ENCODE measurements at regions not wholly inside any gene's neighbourhood (a gene's known extent, or its start where the extent isn't known, plus 50 kb on each side); places are given as distances from the start of the nearest gene placed in this dataset.
"Not testable (repeated sequence)": the region's sequence is repeated elsewhere in the genome, so short reads cannot be mapped to it uniquely, and the experiment has no call there.

DNA sequence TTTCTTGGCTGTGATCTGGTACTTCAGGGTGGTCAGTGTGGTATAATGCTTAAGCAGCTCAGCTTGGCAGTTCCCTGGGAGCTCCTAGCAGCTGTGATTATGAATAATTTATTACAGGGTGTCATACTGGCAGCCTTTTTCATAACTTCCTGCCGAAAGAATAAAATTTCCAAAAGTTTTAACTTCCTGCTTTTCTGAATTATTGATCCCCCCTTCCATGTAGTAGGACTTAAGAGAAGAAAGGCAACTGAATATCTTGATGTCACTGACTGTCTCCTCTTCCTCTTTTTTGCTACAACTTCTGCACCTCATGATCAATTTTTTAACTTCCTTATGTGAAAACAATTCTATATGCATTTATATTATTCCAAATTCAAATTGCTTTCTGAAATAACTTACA lies 74.3 kb upstream of the SPEF2 start:
- Mint-ChIP-seq H3K9me3 (ENCODE audit: low read depth) (no peaks in the 10 kb centered on the region), H3K4me1 (ENCODE audit: low read depth) (no peaks in the 10 kb centered on the region), H3K4me3 (ENCODE audit: low read depth) (no peak overlapping the region), H3K27me3 (no peaks in the 10 kb centered on the region), H3K36me3 (ENCODE audit: insufficient read depth) (no peaks in the 10 kb centered on the region), H3K27ac (no peak overlapping the region)
- no peak for DNase-seq (ENCODE audit: low spot score, unreplicated experiment)
- TF ChIP-seq, protein P1, sequence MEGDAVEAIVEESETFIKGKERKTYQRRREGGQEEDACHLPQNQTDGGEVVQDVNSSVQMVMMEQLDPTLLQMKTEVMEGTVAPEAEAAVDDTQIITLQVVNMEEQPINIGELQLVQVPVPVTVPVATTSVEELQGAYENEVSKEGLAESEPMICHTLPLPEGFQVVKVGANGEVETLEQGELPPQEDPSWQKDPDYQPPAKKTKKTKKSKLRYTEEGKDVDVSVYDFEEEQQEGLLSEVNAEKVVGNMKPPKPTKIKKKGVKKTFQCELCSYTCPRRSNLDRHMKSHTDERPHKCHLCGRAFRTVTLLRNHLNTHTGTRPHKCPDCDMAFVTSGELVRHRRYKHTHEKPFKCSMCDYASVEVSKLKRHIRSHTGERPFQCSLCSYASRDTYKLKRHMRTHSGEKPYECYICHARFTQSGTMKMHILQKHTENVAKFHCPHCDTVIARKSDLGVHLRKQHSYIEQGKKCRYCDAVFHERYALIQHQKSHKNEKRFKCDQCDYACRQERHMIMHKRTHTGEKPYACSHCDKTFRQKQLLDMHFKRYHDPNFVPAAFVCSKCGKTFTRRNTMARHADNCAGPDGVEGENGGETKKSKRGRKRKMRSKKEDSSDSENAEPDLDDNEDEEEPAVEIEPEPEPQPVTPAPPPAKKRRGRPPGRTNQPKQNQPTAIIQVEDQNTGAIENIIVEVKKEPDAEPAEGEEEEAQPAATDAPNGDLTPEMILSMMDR (IDR thresholded peaks at IDR 0.05; ENCODE audit: unreplicated experiment), result no peak

DNA sequence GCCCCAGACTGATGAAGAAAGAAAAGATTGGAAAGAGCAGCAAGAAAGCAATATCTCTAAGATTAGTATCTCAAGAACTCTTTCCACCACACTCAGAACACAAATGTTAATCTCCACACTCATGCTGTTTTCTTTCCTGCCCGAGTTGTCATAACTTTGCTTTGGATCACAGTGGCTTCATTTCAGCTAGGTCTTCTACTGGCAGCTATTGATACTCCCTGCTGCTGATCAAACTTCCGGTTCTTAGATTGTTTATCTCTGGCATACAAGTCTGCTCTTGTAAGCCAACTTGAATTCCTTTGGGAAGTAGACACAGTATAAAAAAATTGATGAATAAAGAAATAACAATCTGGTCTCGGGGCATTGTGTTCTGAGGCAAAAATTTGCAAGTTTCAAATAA lies 77.7 kb upstream of the SPEF2 start:
- H3K4me3 Mint-ChIP-seq (ENCODE audit: low read depth), result no peak overlapping the region
- H3K27ac Mint-ChIP-seq, result no peak overlapping the region
- peaks cover 10% of the 10 kb centered on the region for H3K9me3 Mint-ChIP-seq (ENCODE audit: low read depth)
- DNase-seq (ENCODE audit: low spot score, unreplicated experiment), result no peak
- H3K27me3 Mint-ChIP-seq, result no peaks in the 10 kb centered on the region
- no peaks in the 10 kb centered on the region for H3K4me1 Mint-ChIP-seq (ENCODE audit: low read depth)
- H3K36me3 Mint-ChIP-seq (ENCODE audit: insufficient read depth), result no peaks in the 10 kb centered on the region
- TF ChIP-seq, protein P1 (IDR thresholded peaks at IDR 0.05; ENCODE audit: unreplicated experiment), result no peak

DNA sequence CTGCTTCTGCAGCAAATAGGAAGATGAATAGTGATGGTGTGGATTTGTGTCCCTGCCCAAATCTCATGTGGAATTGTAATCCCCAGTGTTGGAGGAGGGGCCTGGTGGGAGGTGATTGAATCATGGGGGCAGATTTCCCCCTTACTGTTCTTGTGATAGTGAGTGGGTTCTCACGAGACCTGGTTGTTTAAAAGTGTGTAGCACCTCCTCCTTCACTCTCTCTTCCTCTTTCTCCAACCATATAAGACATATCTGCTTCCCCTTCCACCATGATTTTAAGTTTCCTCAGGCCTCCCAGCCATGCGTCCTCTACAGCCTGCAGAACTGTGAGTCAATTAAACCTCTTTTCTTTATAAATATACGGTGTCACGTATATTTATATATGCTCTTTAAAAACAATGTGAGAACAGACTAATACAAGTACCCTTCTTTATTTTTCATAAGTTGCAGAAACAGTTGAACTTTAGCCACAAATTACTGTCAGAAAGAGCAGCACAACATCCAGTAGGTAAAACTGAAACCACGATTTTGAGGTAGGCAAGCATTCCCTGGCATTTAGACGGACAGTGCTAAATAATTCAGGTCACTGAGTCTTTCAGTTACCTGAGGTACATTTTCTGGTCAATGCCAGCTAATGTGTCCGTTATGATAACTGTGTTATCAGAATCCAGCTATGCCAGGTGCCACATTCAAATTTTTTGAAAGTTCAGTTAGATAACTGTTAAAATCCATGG lies 79.3 kb upstream of the SPEF2 start:
- H3K27me3 Mint-ChIP-seq, result no peaks in the 10 kb centered on the region
- DNase-seq (ENCODE audit: low spot score, unreplicated experiment), result no peak
- TF ChIP-seq, protein P1 (IDR thresholded peaks at IDR 0.05; ENCODE audit: unreplicated experiment), result no peak
- no peaks in the 10 kb centered on the region for H3K4me1 Mint-ChIP-seq (ENCODE audit: low read depth)
- H3K4me3 Mint-ChIP-seq (ENCODE audit: low read depth), result no peak overlapping the region
- H3K27ac Mint-ChIP-seq, result no peak overlapping the region
- H3K36me3 Mint-ChIP-seq (ENCODE audit: insufficient read depth), result no peaks in the 10 kb centered on the region
- H3K9me3 Mint-ChIP-seq (ENCODE audit: low read depth), result peaks cover 10% of the 10 kb centered on the region

DNA sequence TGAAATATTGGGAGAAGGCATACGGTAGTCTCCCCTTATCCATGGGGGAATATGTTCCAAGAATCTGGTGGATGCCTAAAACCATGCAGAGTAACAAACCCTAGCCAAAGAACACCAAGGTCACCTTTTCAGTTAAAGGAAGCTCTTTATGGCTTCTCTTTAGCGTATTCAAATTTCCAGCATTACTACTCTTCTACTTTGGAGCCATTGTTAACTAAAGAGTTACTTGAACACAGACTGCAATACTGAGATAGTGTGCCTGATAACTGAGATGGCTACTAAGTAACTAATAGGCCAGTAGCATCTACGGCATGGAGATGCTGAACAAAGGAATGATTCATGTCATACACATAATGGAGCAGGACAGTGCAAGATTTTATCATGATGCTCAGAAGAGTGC lies 84.5 kb upstream of the SPEF2 start:
- Mint-ChIP-seq H3K27me3 (no peaks in the 10 kb centered on the region), H3K4me1 (ENCODE audit: low read depth) (no peaks in the 10 kb centered on the region), H3K27ac (no peak overlapping the region), H3K9me3 (ENCODE audit: low read depth) (peaks cover 10% of the 10 kb centered on the region), H3K36me3 (ENCODE audit: insufficient read depth) (no peaks in the 10 kb centered on the region), H3K4me3 (ENCODE audit: low read depth) (no peak overlapping the region)
- DNase-seq (ENCODE audit: low spot score, unreplicated experiment), result no peak
- TF ChIP-seq, protein P1 (IDR thresholded peaks at IDR 0.05; ENCODE audit: unreplicated experiment), result no peak

- H3K4me1 Mint-ChIP-seq (ENCODE audit: low read depth); H3K9me3 Mint-ChIP-seq (ENCODE audit: low read depth); H3K36me3 Mint-ChIP-seq (ENCODE audit: insufficient read depth); DNase-seq (ENCODE audit: low spot score, unreplicated experiment); H3K27me3 Mint-ChIP-seq; H3K4me3 Mint-ChIP-seq (ENCODE audit: low read depth); H3K27ac Mint-ChIP-seq: not testable (repeated sequence)
These were observed 86.1 kb upstream of the SPEF2 start for GRCh38 chr5:35531553-35531952.

DNA sequence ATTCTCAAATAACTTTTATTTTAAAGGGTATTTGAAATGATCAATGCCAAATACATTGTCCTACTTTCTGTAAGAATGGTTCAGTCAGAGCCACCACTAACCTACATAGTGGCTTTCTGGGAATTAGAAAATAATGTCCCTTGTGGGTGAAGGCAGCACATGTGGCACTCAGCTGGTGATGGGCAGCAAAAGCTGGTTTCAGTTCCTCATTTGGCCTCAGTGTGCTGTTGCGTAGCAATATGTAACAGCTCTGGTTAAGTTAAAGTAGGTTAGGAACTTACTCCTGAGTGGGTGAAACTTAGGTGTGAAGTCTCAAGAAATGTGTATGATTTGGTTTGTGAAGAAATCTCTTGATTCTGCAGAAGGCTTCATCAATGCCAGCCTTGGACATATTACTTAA lies 99.6 kb upstream of the SPEF2 start:
- no peaks in the 10 kb centered on the region for H3K4me1 Mint-ChIP-seq (ENCODE audit: low read depth)
- H3K36me3 Mint-ChIP-seq (ENCODE audit: insufficient read depth), result no peaks in the 10 kb centered on the region
- no peak overlapping the region for H3K27ac Mint-ChIP-seq
- H3K9me3 Mint-ChIP-seq (ENCODE audit: low read depth), result peaks cover 3% of the 10 kb centered on the region
- TF ChIP-seq, protein P1 (IDR thresholded peaks at IDR 0.05; ENCODE audit: unreplicated experiment), result no peak
- no peaks in the 10 kb centered on the region for H3K27me3 Mint-ChIP-seq
- no peak for DNase-seq (ENCODE audit: low spot score, unreplicated experiment)
- no peak overlapping the region for H3K4me3 Mint-ChIP-seq (ENCODE audit: low read depth)
